ENCODE measurements at regions not wholly inside any gene's neighbourhood (a gene's known extent, or its start where the extent isn't known, plus 50 kb on each side); places are given as distances from the start of the nearest gene placed in this dataset.

DNA sequence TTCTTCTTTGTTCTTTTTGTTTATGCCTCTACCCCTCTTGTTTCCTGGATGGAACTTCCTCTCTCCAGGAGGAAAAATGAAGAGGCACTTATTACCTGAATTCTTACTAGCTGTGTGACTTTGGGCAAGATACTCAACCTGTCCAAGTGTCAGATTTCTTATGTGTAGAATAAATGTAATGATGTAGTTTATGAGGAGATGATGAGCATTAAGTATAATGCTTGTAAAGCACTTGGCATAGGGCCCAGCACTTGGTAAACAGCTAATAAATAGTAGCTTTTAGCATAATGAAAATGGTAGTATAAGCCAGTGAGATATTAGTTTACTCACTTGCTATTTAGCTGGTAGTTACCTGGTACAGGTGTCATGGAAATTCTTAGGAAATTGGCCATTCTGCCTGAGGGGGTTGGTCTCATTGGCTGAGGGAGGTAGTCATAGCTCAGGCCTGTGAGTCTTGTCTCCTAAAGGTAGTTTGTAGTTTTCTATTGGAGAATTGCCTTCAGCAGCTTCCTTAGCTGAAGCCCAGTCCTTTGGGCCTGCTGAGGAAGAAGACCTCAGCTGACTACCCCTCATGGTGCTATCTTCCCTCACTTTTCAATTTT lies 133.4 kb upstream of the NABP1 start:
- TF ChIP-seq TAF1 (IDR thresholded peaks at IDR 0.05; ENCODE audit: borderline replicate concordance, insufficient read depth, low read length) (no peak), FOXP2 (optimal IDR thresholded peaks at IDR 0.05; ENCODE audit: borderline replicate concordance, extremely low read depth, extremely low read length, insufficient read depth) (no peak), REST (IDR thresholded peaks at IDR 0.05; ENCODE audit: insufficient read depth in 1 of 2, low read depth in 2 of 2, low read length in 2 of 2) (no peak), SIN3A (IDR thresholded peaks at IDR 0.05; ENCODE audit: borderline replicate concordance, insufficient read depth, low read length) (no peak), POLR2AphosphoS5 (IDR thresholded peaks at IDR 0.05; ENCODE audit: low read depth, low read length) (no peak)

GRCh38 chr2:191545361-191545760 lies 132.6 kb upstream of the NABP1 start:
- no peak for TF ChIP-seq POLR2AphosphoS5 (IDR thresholded peaks at IDR 0.05; ENCODE audit: low read depth, low read length)
- TF ChIP-seq TAF1 (IDR thresholded peaks at IDR 0.05; ENCODE audit: borderline replicate concordance, insufficient read depth, low read length): no peak
- no peak for TF ChIP-seq FOXP2 (optimal IDR thresholded peaks at IDR 0.05; ENCODE audit: borderline replicate concordance, extremely low read depth, extremely low read length, insufficient read depth)
- no peak for TF ChIP-seq REST (IDR thresholded peaks at IDR 0.05; ENCODE audit: insufficient read depth in 1 of 2, low read depth in 2 of 2, low read length in 2 of 2)
- TF ChIP-seq SIN3A (IDR thresholded peaks at IDR 0.05; ENCODE audit: borderline replicate concordance, insufficient read depth, low read length): no peak

DNA sequence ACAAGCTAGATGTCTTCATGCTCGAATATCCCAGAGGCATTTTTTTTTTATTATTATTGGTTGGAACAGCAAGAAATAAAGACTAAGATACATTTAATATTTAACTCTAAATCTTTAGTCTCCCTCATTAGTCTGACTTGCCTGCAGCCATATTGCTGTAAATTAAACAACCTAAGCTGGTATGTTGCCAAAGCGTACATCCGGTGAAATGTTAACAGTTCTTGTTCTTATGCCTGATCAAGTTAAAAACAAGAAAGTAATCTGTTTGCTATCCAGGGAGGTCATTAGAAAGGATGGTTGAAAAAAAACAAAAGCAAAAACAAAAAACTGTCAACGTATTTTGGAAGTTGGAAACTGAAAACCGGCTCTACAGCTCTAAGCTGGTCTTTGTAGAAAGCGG lies 125.9 kb upstream of the NABP1 start:
- no peak for TF ChIP-seq REST (IDR thresholded peaks at IDR 0.05; ENCODE audit: insufficient read depth in 1 of 2, low read depth in 2 of 2, low read length in 2 of 2)
- no peak for TF ChIP-seq FOXP2 (optimal IDR thresholded peaks at IDR 0.05; ENCODE audit: borderline replicate concordance, extremely low read depth, extremely low read length, insufficient read depth)
- TF ChIP-seq SIN3A (IDR thresholded peaks at IDR 0.05; ENCODE audit: borderline replicate concordance, insufficient read depth, low read length): no peak
- no peak for TF ChIP-seq TAF1 (IDR thresholded peaks at IDR 0.05; ENCODE audit: borderline replicate concordance, insufficient read depth, low read length)
- TF ChIP-seq POLR2AphosphoS5 (IDR thresholded peaks at IDR 0.05; ENCODE audit: low read depth, low read length): no peak

GRCh38 chr2:191554240-191554639 lies 123.7 kb upstream of the NABP1 start:
- TF ChIP-seq POLR2AphosphoS5 (IDR thresholded peaks at IDR 0.05; ENCODE audit: low read depth, low read length): no peak
- no peak for TF ChIP-seq SIN3A (IDR thresholded peaks at IDR 0.05; ENCODE audit: borderline replicate concordance, insufficient read depth, low read length)
- no peak for TF ChIP-seq REST (IDR thresholded peaks at IDR 0.05; ENCODE audit: insufficient read depth in 1 of 2, low read depth in 2 of 2, low read length in 2 of 2)
- no peak for TF ChIP-seq FOXP2 (optimal IDR thresholded peaks at IDR 0.05; ENCODE audit: borderline replicate concordance, extremely low read depth, extremely low read length, insufficient read depth)
- TF ChIP-seq TAF1 (IDR thresholded peaks at IDR 0.05; ENCODE audit: borderline replicate concordance, insufficient read depth, low read length): no peak

All from PFSK-1 (cell line).